Central memory CD4-positive, alpha-beta T cell (primary cell): ENCODE measurements at regions not wholly inside any gene's neighbourhood (a gene's known extent, or its start where the extent isn't known, plus 50 kb on each side); places are given as distances from the start of the nearest gene placed in this dataset.
"Not testable (repeated sequence)": the region's sequence is repeated elsewhere in the genome, so short reads cannot be mapped to it uniquely, and the experiment has no call there.

Experiments used
- DNase-seq: peaks from one replicate; pipeline ENCODE4 v3.0.0; 2022

DNA sequence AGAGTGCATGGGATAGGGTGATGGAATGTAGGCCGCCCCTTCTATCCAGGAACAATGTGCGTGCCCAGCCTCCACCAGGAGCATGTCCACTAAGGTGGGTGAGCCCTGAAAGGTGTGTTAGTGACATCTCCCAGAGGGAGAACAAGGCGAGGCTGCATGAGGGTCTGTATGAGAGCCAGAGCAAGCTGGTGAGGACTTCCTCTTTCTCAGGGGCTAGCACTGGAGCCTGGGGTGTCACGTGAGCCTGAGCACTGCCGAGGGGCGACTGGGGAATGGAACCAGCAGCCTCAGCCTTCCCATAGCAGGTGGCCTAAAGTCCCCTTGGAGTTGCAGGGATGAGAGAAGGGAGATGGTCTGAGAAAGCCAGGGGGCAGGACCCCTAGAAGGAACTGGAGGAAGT is 156.3 kb upstream of the COBL start:
- no peak for DNase-seq

DNA sequence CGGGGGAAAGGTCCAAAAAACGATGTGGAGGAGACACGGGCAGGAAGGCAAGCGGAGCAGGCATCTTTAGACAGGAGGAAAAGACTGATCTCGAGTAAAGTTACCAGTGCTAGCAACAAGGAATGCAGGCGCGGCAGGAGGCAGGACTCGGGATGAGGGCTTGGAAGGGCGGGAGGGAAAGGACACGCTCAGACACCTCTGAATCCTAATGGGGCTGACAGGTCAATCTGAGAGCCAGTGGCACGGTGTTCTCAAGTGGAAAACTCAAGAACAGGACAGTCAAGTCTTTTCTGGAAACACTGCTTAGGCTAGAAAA is 155.3 kb upstream of the COBL start:
- DNase-seq, result no peak

DNA sequence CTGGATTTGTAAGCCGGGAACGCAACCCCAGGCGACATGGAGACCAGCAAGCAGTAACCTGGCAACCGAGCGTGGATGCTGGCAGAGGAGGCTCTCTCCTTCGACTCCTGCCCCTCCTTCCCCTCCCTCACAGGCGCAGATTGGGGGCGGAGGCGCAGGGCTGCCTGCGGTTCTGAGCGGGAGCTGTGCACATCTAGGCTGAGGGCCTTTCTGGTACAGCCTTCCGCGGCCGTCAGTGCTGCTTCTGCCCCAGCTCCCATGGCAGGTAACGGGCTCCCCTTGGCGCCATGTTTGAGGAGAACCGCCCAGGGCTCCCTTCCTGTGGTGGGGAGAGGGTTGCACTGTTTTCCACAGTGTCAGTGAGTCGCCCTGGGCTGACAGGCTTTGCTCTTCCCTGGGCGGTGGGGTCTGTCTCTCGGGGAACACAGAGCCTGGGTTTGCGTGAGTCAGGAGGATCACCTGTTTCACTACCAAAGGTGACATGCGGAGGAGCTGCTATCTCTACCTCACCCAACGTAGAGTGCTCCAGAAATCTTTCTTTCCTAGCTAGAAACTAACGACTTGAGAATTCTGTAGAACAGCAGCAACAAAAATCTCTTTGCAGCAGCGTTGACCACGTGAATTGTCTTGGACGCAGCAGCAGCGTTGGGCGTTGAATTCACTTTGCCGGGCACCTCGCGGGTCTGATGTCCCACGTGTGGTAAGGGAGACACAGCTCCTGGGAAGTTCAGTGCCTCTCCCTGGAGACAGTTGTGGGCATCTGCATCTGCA is 154.8 kb upstream of the COBL start:
- no peak for DNase-seq

DNA sequence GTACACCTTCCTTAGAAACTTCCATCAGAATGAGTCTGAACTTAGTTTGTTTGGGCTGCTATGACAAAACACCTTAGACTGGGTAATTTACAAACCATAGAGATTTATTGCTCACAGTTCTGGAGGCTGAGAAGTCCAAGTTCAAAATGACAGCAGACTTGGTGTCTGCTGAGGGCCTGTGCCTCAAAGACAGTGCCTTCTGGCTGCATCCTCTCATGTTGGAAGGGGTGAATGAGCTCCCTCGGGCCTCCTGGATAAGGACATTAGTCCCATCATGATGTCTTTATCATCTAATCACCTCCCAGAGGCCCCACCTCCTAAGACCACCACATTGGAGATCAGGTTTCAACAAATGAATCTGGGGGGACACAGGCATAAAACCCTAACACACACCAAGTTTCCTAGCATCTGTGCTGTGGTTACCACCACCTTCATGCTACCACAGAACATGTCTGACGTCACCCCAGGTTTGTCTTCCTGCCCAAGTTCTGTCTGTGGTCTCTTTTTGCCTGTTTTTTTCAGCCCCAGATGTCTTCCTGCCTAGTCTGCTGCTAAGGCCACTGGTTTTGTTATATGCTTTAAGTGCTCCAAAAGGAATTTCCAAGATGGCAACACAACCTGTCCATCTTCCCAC is 150.9 kb upstream of the COBL start:
- no peak for DNase-seq

DNA sequence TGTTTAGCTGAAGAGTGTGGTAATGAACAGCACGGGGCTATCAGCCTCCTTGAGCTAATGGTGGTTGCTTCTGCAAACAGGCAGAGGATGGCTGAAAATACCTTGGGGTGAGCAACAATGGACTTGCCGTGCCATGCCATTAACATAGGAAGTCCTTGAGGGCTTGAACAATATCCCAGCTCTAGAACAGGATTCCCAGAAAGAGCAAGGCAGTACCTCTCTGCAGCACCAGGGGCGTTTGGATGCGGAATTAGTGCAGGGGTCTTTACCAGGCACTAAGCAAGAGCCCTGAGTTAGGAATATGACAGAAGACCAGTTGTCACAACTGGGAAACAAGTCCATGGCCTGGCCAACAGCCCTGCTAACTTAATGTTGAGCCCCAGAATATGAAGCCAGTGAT is 143.2 kb upstream of the COBL start:
- no peak for DNase-seq

DNA sequence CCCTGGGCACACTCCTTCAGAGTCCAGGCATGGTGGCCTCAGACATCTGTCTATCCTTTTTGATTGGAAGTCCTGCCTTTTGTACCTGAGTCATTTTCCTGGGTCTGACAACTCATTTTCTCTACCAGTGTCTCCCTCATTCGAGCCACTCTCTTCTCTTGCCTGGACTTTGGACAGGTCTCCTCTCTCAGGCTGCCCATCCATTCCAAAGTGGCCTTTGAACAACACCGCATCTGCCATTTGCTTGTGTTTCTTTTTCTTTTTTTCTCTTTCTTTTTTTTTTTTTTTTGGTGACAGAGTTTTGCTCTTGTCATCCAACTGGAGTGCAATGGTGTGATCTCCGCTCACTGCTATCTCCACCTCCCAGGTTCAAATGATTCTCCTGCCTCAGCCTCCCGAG is 142.1 kb upstream of the COBL start:
- DNase-seq, result no peak

DNA sequence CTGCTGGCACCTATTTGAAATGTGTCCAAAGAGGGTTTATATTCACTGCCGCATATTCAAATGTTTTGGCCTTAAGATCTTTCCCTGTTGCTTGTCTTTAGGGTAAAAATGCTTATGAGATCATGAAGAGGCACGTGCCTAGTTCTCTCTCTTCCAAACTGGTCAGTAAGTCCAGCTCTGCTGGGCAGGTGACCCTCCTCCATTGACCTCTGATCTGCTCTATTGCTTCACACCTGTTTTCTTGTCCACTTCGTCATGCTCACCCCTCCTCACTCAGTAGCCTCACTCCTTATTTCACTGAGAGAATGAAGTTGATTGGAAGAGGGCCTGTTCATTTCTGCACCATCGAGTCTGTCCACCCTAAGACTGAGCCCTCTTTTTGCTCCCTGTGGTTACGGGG is 140.5 kb upstream of the COBL start:
- no peak for DNase-seq

DNA sequence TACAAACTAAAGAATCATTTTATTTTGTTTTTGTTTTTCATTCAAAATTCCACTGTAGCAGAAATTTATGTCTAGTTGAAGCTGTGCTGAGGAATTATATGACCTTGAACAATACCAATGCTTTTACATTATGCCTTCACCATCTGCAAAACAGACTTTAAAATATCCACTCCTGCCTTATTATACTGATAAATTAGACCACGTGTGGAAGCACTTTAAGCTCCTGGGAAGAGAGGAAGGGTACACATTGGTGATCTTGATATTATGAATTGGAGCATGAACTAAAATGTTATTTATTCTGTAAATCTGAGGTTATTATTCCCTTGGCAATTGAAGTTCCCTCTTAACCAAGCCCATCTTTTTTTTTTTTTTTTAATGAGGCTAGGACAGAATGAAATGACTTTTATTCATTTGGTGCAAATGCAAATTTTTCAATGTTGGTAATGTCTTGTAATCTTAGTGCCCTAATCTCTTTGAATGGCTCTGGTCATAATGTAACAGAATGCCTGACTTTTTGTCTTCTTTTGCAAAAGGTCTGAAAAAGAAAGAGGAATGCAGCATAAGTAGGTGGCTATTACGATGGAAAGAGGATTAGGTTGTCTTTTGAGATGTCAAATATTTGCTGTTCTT is 139.9 kb upstream of the COBL start:
- DNase-seq, result no peak

DNA sequence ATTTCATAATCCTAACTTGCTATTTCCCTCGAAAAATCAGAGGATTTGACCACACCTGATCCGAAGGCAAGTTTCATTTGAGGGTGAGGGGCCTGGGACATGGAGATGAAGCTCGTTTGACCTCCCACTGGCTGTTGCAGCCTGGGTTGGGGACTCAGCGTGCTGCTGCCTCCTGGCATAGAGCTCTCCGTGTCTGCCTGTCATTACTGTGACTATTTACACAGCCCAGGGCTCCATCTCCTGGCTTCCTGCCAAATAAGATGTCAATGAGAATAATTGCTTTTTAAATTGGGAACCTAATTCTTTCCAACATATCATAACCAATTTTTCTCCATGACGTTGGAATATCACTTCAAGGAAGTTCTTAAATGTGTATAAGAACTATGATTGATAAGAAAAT is 139.3 kb upstream of the COBL start:
- DNase-seq, result no peak

DNA sequence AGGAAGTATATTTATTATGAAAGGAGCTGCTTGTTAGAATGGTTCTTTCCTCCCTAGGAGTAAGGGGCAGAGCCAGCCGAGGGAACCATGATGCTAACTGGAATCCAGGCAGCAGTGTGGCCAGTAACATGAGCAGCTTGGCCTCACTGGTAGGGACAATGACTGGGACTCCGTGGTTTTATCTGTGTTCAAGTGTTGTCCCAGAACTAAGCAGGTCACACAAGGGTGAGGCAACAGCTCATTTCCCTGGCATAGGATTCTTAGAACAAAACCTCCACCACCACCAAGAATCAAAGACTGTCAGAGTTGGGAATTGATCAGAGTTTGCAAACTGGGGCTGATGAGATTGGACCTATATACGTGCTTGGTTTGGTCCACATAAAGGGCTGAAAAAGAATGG is 138.9 kb upstream of the COBL start:
- no peak for DNase-seq

DNA sequence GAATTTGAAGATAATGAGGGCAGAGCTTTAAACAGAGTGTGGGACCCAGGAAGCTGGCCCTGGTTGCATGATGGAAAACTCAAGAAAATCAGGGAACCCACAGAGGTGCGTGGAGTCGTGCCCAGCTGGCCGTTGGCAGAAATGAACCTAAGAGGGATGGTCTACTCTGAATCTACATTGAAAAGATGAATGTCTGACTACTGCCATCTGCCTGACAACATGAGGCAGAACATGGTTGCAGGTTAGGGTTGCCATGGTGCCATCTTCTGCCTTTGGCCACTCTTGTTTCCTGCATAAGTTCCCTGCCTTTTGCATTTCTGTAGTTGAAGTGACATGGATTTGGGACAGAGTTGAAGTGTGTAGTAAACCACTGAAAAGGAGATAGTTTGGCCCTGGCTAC is 138.5 kb upstream of the COBL start:
- no peak for DNase-seq

DNA sequence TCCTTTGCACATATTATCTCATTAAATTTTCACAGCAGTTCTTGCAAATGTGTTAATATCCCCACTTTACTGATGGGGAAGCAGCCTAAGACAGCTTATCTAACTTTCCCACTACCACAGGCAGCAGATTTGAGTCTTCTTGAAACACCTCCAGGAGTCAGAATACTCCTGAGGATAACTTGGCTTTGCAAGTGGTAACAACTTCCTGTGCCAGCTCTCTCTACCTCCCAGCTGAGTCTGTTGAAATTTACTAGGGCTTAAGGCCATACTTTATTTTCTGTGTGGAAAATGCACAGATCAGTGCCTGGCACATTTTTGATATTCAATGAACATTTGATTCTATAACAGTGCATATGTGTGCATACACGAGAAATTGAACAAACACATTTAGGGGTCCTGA is 136.1 kb upstream of the COBL start:
- DNase-seq, result no peak

DNA sequence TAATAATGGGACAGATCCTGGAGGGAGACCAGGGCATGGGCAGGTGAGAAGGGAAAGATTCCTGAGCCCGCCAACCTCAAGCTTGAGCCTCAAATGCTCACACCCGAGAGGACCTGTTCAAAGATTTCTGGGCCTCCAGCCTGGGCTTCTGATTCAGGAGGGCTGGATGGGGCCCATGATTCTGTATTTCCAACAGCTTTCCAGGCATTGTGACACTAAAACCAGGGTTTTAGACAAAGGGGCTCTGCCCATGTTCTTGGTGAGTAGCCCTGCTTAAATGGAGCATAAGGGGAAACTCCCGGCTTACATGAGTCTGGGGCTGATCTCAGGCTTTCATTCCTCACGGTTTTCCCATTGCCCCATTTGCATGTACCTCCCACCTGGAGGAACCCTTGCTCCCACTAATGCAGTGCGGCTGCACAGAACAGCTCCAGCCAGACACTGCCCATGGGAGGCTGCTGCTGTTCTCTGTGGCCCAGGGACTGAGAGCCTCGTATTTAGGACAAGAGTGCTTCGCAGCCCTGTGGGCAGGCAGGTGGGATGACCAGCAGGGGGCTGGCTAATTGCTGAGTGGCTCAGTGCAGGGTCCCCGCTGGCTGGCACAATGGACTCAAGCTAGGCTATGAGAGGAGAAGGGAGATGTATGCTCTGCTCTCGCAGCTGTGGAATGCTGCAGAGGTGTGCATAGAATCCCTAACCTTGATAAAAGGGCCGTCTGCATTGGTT is 135.3 kb upstream of the COBL start:
- DNase-seq, result no peak

DNA sequence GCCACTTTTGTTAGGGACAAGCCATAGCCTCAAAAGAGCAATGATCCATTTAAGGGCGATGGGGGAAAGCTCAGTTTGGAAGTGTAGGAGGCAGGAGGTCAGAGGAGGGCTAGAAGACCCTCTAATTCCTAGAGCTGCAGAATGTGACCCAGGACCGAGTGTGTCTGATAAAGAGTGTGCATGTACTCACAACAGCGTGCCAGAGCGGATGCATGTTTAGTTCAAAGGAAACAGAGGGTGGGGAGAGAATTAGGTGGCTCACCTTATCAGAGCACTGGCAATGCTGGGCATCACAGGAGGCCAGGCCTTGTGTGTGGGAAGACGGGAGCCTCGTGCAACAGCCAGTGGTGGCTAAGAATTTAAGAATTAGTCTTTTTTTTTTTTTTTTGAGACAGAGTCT is 133.9 kb upstream of the COBL start:
- no peak for DNase-seq

DNA sequence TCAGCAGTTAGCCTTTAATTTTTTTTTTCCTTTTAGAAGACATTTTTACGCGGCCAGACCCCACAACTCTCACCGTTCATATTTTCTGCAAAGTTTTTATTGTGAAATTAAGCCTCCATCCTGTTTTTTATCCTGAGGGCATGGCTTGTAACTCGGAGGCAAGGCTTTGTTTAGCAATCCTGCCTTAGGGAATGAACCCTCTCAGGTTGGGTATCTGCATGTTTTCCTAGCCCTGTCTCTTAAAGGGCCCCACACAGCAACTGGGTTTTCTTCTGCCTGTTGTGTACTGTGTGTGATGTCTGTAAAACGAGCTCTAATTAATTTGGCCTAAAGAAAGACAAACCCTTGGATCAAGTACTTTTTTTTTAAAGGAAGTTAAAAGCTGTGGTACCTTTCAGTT is 130.2 kb upstream of the COBL start:
- no peak for DNase-seq

DNA sequence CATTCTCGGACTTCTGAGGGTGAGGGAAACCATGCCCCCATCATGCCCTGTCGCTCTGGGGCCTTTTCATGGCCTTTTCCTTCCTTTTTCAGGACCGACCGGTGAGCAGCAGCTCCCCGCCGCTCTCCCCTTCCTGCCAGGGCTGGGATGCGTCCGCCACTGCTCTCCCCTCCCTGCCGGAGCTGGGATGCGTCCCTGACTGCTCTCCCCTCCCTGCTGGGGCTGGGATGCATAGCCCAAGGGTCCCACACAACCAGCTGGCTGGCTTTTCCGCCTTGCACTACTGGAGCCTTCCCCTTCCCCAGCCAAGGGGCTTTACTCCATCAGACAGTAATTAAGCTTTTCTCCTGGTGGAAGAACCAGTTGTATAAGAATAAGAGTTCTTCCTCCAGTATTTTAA is 129.7 kb upstream of the COBL start:
- no peak for DNase-seq

DNA sequence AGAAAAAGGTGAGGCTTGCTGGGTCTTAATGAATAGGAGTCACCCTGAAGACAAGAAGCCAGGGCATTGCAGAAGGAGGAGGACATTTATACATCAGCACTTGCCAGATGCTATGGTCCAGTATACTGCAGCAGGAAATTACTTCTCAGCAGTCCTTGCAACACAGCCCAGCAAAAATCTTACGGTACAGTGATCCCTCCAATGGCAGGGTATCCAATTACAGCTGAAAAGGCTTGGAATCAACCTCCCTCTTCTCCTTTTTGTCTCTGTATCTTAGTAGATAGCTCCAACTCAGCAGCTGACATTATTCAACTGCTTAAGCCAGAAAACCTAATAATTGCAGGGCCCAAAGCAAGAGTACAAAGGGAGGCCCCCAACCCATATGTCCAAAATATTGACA is 128.3 kb upstream of the COBL start:
- DNase-seq, result no peak

DNA sequence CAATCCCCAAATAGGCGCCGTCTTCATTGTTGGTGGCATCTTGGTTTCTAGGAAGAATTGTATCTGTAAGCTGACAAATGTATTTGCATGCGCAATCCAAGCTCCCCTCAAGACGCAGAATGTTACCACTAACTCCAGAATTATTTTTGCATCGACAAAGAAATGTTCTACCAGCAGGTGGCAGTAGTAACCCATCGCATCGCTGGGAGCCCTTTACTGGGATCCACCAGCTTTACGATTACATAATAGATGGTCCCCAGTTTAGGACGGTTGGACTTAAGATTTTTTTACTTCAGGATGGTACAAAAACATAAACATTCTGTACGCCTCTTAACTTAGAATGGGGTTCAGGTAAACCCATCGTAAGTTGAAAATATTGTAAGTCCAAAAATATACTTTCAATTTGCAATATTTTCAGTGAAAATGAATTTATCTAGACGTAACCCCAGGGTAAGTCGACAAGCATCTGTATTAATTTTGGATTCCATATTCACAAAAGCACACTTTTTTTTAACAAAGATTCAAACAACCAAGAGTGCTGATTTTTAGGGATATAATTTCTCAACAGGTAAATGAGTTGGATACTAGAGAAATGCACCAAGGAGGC is 114.0 kb upstream of the COBL start:
- peak; percentile 6 for DNase-seq

DNA sequence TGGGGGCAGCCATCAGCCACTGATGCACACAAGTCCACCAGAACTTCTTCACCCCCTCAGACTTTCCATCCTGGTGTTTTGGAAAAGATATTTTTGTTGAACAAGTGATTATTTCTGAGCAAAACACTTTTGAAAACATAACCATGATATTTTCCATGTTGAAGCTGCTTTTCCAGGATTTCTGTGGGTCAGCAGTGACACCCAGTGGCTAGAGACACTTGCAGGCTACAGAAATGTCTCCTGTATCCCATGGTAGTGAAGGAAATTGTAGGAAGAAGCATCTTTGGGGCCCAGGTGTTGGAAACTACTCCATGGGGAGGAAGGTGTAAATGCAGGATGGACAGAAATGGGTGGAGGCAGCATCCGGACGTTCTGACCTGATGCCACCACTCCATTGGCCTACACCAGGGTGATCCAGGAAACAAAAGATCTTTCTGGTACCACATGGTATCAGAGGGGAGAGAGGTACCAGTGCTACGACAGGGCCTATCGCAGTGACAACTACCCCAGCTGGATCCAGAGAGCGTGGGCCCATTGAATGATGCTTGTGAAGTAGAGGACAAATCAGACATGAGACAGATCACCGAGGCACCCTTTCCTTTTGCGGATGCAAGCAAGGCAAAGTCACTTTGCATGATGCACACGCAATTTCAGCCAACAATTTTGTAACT is 111.7 kb upstream of the COBL start:
- DNase-seq, result no peak

DNA sequence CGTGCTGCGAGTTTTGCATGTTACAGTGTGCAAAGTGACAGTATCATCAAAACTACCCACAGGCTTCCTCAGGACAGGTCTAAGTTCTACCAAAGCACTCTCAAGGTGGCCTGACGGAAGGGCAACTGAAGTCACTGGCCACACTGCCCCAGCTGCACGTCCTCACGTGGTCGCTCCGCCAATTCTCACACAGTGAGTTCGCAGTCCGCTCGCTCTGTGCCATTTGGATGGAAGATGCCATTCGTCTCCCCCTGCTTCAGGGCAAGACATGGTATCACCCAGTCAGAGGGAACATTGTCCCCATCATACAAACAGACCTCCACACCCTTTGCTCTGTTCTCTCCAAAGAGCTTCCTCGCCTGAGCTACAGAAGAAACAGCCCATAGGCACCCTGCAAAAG is 109.6 kb upstream of the COBL start:
- DNase-seq, result no peak

DNA sequence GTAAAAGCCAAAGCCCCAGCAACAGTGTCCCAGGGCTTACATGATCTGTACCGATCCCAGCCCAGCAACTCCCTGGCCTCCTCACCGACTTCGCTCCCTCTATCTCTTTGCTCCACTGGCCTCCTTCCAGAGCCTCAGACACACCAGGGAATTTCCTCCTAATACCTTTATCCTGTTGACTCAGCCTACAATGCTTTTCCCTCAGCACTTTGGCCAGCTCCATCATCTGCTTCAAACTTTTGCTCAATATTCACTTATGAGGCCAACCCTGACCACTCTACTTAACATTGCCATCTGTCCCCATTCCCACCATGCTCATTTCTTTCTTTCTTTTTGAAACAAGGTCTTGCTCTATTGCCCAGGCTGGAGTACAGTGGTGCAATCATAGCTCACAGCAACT is 93.3 kb upstream of the COBL start:
- DNase-seq, result not testable (repeated sequence)

DNA sequence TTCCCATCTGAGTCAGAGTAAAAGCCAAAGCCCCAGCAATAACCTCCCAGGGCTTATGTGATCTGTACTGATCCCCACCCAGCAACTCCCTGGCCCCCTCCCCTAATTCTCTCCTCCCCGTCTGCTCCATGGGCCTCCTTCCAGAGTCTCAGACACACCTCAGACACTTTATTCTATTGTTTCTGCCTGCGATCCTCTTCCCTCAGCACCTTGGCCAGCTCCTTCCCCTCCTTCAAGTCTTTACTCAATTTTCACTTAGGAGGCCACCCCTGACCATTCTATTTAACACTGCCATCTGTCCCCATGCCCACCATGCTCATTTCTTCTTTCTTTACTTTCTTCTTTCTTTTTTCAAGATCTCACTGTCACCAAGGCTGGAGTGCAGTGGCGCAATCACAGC is 81.0 kb upstream of the COBL start:
- DNase-seq, result not testable (repeated sequence)

DNA sequence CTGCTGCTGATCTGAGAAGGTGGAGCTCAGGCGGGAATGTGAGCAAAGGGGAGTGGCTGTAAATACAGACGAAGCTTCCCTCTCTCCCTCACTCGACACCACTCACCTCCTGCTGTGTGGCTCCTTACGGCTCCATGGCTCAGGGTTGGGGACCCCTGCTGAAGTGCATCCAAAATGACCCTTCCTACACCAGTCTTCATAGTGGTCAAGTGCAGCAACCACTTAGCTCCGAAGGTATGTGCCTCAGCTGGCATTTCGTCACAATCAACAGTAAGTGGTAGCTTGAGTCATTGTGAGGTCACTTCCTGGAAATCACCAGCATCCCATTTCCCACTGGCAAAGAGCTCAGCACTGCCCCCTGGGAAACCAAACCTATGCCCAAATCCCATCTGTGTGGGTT is 76.4 kb upstream of the COBL start:
- not testable (repeated sequence) for DNase-seq
